Mesendoderm (in vitro differentiated cells): ENCODE measurements at regions not wholly inside any gene's neighbourhood (a gene's known extent, or its start where the extent isn't known, plus 50 kb on each side); places are given as distances from the start of the nearest gene placed in this dataset.

Experiments
- DNase-seq: peaks from one replicate; pipeline ENCODE4 v3.0.0; 2013
- H2AK5ac ChIP-seq: 2 replicates; pipeline ENCODE4 v1.6.1; 2013; ENCODE audit warnings: low read length, inconsistent platforms
- H2BK120ac ChIP-seq: 2 replicates; pipeline ENCODE4 v1.6.1; 2013; ENCODE audit warnings: low read depth, mild to moderate bottlenecking, low read length, moderate library complexity, mixed read lengths
- H2BK15ac ChIP-seq: replicated peaks from 2 replicates; pipeline ENCODE4 v1.6.1; 2013; ENCODE audit warnings: low read depth, mild to moderate bottlenecking, moderate library complexity
- H2BK5ac ChIP-seq: 2 replicates; pipeline ENCODE4 v1.6.1; 2013; ENCODE audit warnings: low read length, inconsistent platforms
- H3K18ac ChIP-seq: 2 replicates; pipeline ENCODE4 v1.6.1; 2013; ENCODE audit warnings: mild to moderate bottlenecking, low read length, mixed read lengths
- H3K23ac ChIP-seq: one replicate; pipeline ENCODE4 v1.6.1; 2013; ENCODE audit warnings: low read length
- H3K27ac ChIP-seq: 2 replicates; pipeline ENCODE4 v1.5.1; 2013; ENCODE audit warnings: low read depth, mild to moderate bottlenecking, inconsistent platforms, low read length, moderate library complexity
- H3K27me3 ChIP-seq: 2 replicates; pipeline ENCODE4 v1.6.1; 2013; ENCODE audit warnings: low read length, control low read depth, mild to moderate bottlenecking, inconsistent platforms; ENCODE audit not compliant: insufficient read depth, poor library complexity
- H3K36me3 ChIP-seq: 2 replicates; pipeline ENCODE4 v1.6.1; 2013; ENCODE audit warnings: low read length, inconsistent platforms; ENCODE audit not compliant: control insufficient read depth, insufficient read depth
- H3K4ac ChIP-seq: one replicate; pipeline ENCODE4 v1.6.1; 2013; ENCODE audit warnings: low read depth, mild to moderate bottlenecking, low read length, moderate library complexity
- H3K4me1 ChIP-seq: 2 replicates; pipeline ENCODE4 v1.6.1; 2013; ENCODE audit warnings: low read depth, low read length, inconsistent platforms; ENCODE audit not compliant: control insufficient read depth
- H3K4me2 ChIP-seq: 2 replicates; pipeline ENCODE4 v1.6.1; 2013; ENCODE audit warnings: low read length
- H3K4me3 ChIP-seq: 2 replicates; pipeline ENCODE4 v1.5.1; 2013; ENCODE audit warnings: mild to moderate bottlenecking, low read length
- H3K56ac ChIP-seq: one replicate; pipeline ENCODE4 v1.6.1; 2013; ENCODE audit warnings: low read length
- H3K79me1 ChIP-seq: 2 replicates; pipeline ENCODE4 v1.6.1; 2013; ENCODE audit warnings: low read length, inconsistent platforms
- H3K79me2 ChIP-seq: 2 replicates; pipeline ENCODE4 v1.6.1; 2013; ENCODE audit warnings: mild to moderate bottlenecking, low read length; ENCODE audit not compliant: control insufficient read depth, insufficient read depth
- H3K9ac ChIP-seq: 2 replicates; pipeline ENCODE4 v1.6.1; 2013; ENCODE audit warnings: low read length, inconsistent platforms
- H4K5ac ChIP-seq: one replicate; pipeline ENCODE4 v1.6.1; 2013; ENCODE audit warnings: low read length
- H4K8ac ChIP-seq: one replicate; pipeline ENCODE4 v1.6.1; 2013; ENCODE audit warnings: low read depth, mild to moderate bottlenecking, control low read depth, low read length, moderate library complexity
- whole genome bisulfite sequencing: extraction: QIAGEN DNeasy Blood & Tissue Kit; methylation state at CpG from one replicate; pipeline ENCODE4 v1.1.7; 2013; ENCODE audit warnings: low lambda C conversion rate, missing lambda C conversion rate; ENCODE audit not compliant: insufficient coverage; ENCODE audit errors: extremely low coverage; 5-methylcytosine and 5-hydroxymethylcytosine counted together

- Histone ChIP-seq H4K8ac (no peak overlapping the region), H4K5ac (no peak overlapping the region), H2BK15ac (no peak overlapping the region), H3K4ac (no peak overlapping the region), H3K4me1 (no peaks in the 10 kb centered on the region), H3K4me3 (no peak overlapping the region), H2AK5ac (no peak overlapping the region), H3K27me3 (no peaks in the 10 kb centered on the region), H3K79me1 (no peaks in the 10 kb centered on the region), H2BK120ac (no peak overlapping the region), H3K27ac (no peak overlapping the region), H3K18ac (no peak overlapping the region), H3K23ac (no peak overlapping the region), H3K9ac (no peak overlapping the region), H3K56ac (no peak overlapping the region), H2BK5ac (no peak overlapping the region), H3K4me2 (no peak overlapping the region), H3K79me2 (no peaks in the 10 kb centered on the region), H3K36me3 (no peaks in the 10 kb centered on the region)
- DNase-seq: no peak
- no CpG with 5 or more reads among the region's 2 CpGs for WGBS
Observed at GRCh38 chr4:189519186-189519585, 421.5 kb upstream of the FRG1 start.

GRCh38 chr4:189525304-189525703, 415.4 kb upstream of the FRG1 start:
- Histone ChIP-seq H3K27me3 (no peaks in the 10 kb centered on the region), H2BK15ac (no peak overlapping the region), H3K4me1 (no peaks in the 10 kb centered on the region), H3K36me3 (no peaks in the 10 kb centered on the region), H2BK120ac (no peak overlapping the region), H3K18ac (no peak overlapping the region), H3K79me1 (no peaks in the 10 kb centered on the region), H3K79me2 (no peaks in the 10 kb centered on the region), H3K4me3 (no peak overlapping the region), H3K9ac (no peak overlapping the region), H3K56ac (no peak overlapping the region), H4K8ac (no peak overlapping the region), H4K5ac (no peak overlapping the region), H3K4ac (no peak overlapping the region), H3K27ac (no peak overlapping the region), H3K4me2 (no peak overlapping the region), H3K23ac (no peak overlapping the region), H2BK5ac (no peak overlapping the region), H2AK5ac (no peak overlapping the region)
- no peak for DNase-seq
- no CpG with 5 or more reads among the region's 4 CpGs for WGBS

GRCh38 chr4:189530848-189531247, 409.8 kb upstream of the FRG1 start:
- H3K27me3 ChIP-seq: no peaks in the 10 kb centered on the region
- H2BK5ac ChIP-seq: no peak overlapping the region
- H3K27ac ChIP-seq: no peak overlapping the region
- no peak overlapping the region for H3K23ac ChIP-seq
- no peaks in the 10 kb centered on the region for H3K36me3 ChIP-seq
- H3K4me1 ChIP-seq: no peaks in the 10 kb centered on the region
- no CpG with 5 or more reads among the region's 2 CpGs for WGBS
- no peak overlapping the region for H3K18ac ChIP-seq
- no peak overlapping the region for H3K4me2 ChIP-seq
- H3K79me2 ChIP-seq: no peaks in the 10 kb centered on the region
- H2BK15ac ChIP-seq: no peak overlapping the region
- H3K4me3 ChIP-seq: no peak overlapping the region
- no peak overlapping the region for H3K9ac ChIP-seq
- no peak overlapping the region for H2BK120ac ChIP-seq
- no peak overlapping the region for H4K5ac ChIP-seq
- no peak overlapping the region for H2AK5ac ChIP-seq
- DNase-seq: no peak
- no peak overlapping the region for H3K56ac ChIP-seq
- H3K4ac ChIP-seq: no peak overlapping the region
- H4K8ac ChIP-seq: no peak overlapping the region
- H3K79me1 ChIP-seq: no peaks in the 10 kb centered on the region

GRCh38 chr4:189533603-189534002, 407.1 kb upstream of the FRG1 start:
- no peak overlapping the region for H4K5ac ChIP-seq
- H2AK5ac ChIP-seq: no peak overlapping the region
- H4K8ac ChIP-seq: no peak overlapping the region
- DNase-seq: no peak
- WGBS: no CpG with 5 or more reads among the region's 2 CpGs
- no peak overlapping the region for H3K4me2 ChIP-seq
- H3K4me3 ChIP-seq: no peak overlapping the region
- H3K56ac ChIP-seq: no peak overlapping the region
- no peak overlapping the region for H3K27ac ChIP-seq
- no peak overlapping the region for H2BK5ac ChIP-seq
- no peak overlapping the region for H2BK15ac ChIP-seq
- H3K36me3 ChIP-seq: no peaks in the 10 kb centered on the region
- H3K18ac ChIP-seq: no peak overlapping the region
- no peaks in the 10 kb centered on the region for H3K27me3 ChIP-seq
- no peaks in the 10 kb centered on the region for H3K79me1 ChIP-seq
- H2BK120ac ChIP-seq: no peak overlapping the region
- no peak overlapping the region for H3K4ac ChIP-seq
- no peaks in the 10 kb centered on the region for H3K79me2 ChIP-seq
- H3K4me1 ChIP-seq: no peaks in the 10 kb centered on the region
- H3K9ac ChIP-seq: no peak overlapping the region
- H3K23ac ChIP-seq: no peak overlapping the region

GRCh38 chr4:189547559-189547958, 393.1 kb upstream of the FRG1 start:
- Histone ChIP-seq H3K36me3 (no peaks in the 10 kb centered on the region), H4K5ac (no peak overlapping the region), H3K4me3 (no peak overlapping the region), H3K56ac (no peak overlapping the region), H2BK15ac (no peak overlapping the region), H3K23ac (no peak overlapping the region), H3K9ac (no peak overlapping the region), H3K4me1 (no peaks in the 10 kb centered on the region), H3K4me2 (no peak overlapping the region), H3K79me2 (no peaks in the 10 kb centered on the region), H3K4ac (no peak overlapping the region), H3K18ac (no peak overlapping the region), H3K27ac (no peak overlapping the region), H2AK5ac (no peak overlapping the region), H3K27me3 (no peaks in the 10 kb centered on the region), H2BK5ac (no peak overlapping the region), H4K8ac (no peak overlapping the region), H2BK120ac (no peak overlapping the region), H3K79me1 (no peaks in the 10 kb centered on the region)
- DNase-seq: no peak
- no CpG with 5 or more reads among the region's 7 CpGs for WGBS

GRCh38 chr4:189548484-189549125, 392.1 kb upstream of the FRG1 start:
- H3K23ac ChIP-seq: no peak overlapping the region
- no peak overlapping the region for H3K56ac ChIP-seq
- H3K79me1 ChIP-seq: no peaks in the 10 kb centered on the region
- no peak overlapping the region for H2AK5ac ChIP-seq
- no peak overlapping the region for H2BK120ac ChIP-seq
- no peak overlapping the region for H3K27ac ChIP-seq
- H4K5ac ChIP-seq: no peak overlapping the region
- no peak for DNase-seq
- H3K27me3 ChIP-seq: no peaks in the 10 kb centered on the region
- H3K4me2 ChIP-seq: no peak overlapping the region
- H2BK15ac ChIP-seq: no peak overlapping the region
- no peaks in the 10 kb centered on the region for H3K79me2 ChIP-seq
- no peak overlapping the region for H4K8ac ChIP-seq
- no peak overlapping the region for H3K4ac ChIP-seq
- no peaks in the 10 kb centered on the region for H3K4me1 ChIP-seq
- H3K36me3 ChIP-seq: no peaks in the 10 kb centered on the region
- H3K4me3 ChIP-seq: no peak overlapping the region
- WGBS: no CpG with 5 or more reads among the region's 6 CpGs
- H3K9ac ChIP-seq: no peak overlapping the region
- H3K18ac ChIP-seq: no peak overlapping the region
- H2BK5ac ChIP-seq: no peak overlapping the region
